ENCODE measurements at regions not wholly inside any gene's neighbourhood (a gene's known extent, or its start where the extent isn't known, plus 50 kb on each side); places are given as distances from the start of the nearest gene placed in this dataset.

GRCh38 chr18:45549290-45549689 is 66.0 kb upstream of the SLC14A2 start:
- no peak for DNase-seq

- no peak for DNase-seq
These were observed 64.0 kb upstream of the SLC14A2 start for GRCh38 chr18:45551142-45551815.

- DNase-seq, result no peak
These were observed 61.4 kb upstream of the SLC14A2 start for GRCh38 chr18:45553723-45554388.

GRCh38 chr18:45554389-45554737 is 60.9 kb upstream of the SLC14A2 start:
- no peak for DNase-seq

- DNase-seq, result no peak
These were observed 59.1 kb upstream of the SLC14A2 start for GRCh38 chr18:45556222-45556621.

- DNase-seq, result no peak
These were observed 58.0 kb upstream of the SLC14A2 start for GRCh38 chr18:45557287-45557686.

GRCh38 chr18:45557779-45558178 is 57.5 kb upstream of the SLC14A2 start:
- DNase-seq, result no peak

- no peak for DNase-seq
These were observed 56.0 kb upstream of the SLC14A2 start for GRCh38 chr18:45559258-45559657.

GRCh38 chr18:45560870-45561269 is 54.4 kb upstream of the SLC14A2 start:
- DNase-seq, result no peak

GRCh38 chr18:45562567-45563479 is 52.5 kb upstream of the SLC14A2 start:
- no peak for DNase-seq

GRCh38 chr18:45565280-45565970 is 49.9 kb upstream of the SLC14A2 start:
- no peak for DNase-seq
